Peyer's patch (tissue), 4 donors: ENCODE measurements at regions not wholly inside any gene's neighbourhood (a gene's known extent, or its start where the extent isn't known, plus 50 kb on each side); places are given as distances from the start of the nearest gene placed in this dataset.

Experiments used
- DNase-seq, 3 donors: peaks; one replicate each; pipeline ENCODE4 v3.0.0-alpha.2; 2017 to 2019
- H3K27ac ChIP-seq, 4 donors: fragments of 200-600 bp; sonication (generic); one replicate each; pipeline ENCODE4 v1.5.1; 2016 to 2019
- H3K27me3 ChIP-seq, 2 donors: fragments of 200-600 bp; sonication (generic); one replicate each; pipeline ENCODE4 v1.5.1; 2019
- H3K36me3 ChIP-seq, 3 donors: fragments of 200-600 bp; sonication (generic); one replicate each; pipeline ENCODE4 v1.5.1; 2016 to 2019
- H3K4me1 ChIP-seq, 4 donors: fragments of 200-600 bp; sonication (generic); one replicate each; pipeline ENCODE4 v1.5.1; 2016 to 2019
- H3K4me3 ChIP-seq, 4 donors: fragments of 200-600 bp; sonication (generic); 1 replicate in 3 of 4; 2 replicates in 1 of 4; pipeline ENCODE4 v1.5.1; 2016 to 2019; ENCODE audit warnings: mild to moderate bottlenecking in 1 of 4
- H3K9me3 ChIP-seq, 4 donors: fragments of 200-600 bp; sonication (generic); one replicate each; pipeline ENCODE4 v1.5.1; 2016 to 2019; ENCODE audit warnings: mild to moderate bottlenecking in 1 of 4
- POLR2A ChIP-seq, 2 donors: fragments of 450-650 bp; IDR thresholded peaks; one replicate each; pipeline ENCODE4 v1.5.1; 2017; ENCODE audit warnings: antibody characterized with exemption in 2 of 2, mild to moderate bottlenecking in 2 of 2, moderate library complexity in 2 of 2
- TF ChIP-seq, protein P1 (sequence below), 6 experiments: fragments of 450-650 bp in 4 of 6; fragments of 200-600 bp in 2 of 6; sonication (generic) in 1 of 6; IDR thresholded peaks; one replicate each; pipeline ENCODE4 v1.5.1; 2017 to 2019; ENCODE audit warnings: antibody characterized with exemption in 6 of 6, mild to moderate bottlenecking in 3 of 6, moderate library complexity in 1 of 6

DNA sequence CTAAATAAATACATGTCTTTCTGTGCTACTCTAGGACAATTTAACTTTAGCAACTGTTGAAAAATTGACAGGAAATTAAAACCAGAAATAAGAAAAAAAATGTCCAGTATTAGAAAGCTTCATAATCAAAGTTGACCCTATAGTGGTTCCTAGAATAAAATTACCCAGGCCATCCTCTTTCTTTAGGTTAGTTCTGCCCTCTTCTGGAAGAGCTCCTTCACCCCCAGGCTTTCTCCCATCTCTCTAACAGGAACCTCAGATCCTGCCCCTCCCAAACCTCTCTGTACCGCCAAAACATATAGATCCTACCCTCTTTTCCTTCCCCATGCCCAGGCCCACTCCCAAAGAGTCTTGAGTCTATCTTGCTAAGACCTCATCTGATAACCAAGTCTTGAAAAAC is 159.4 kb upstream of the CDK1 start:
- no peaks in the 10 kb centered on the region for H3K36me3 ChIP-seq
- H3K9me3 ChIP-seq, result no peaks in the 10 kb centered on the region
- no peak overlapping the region for H3K27ac ChIP-seq
- no peak for TF ChIP-seq POLR2A (IDR thresholded peaks at IDR 0.05)
- TF ChIP-seq, protein P1, sequence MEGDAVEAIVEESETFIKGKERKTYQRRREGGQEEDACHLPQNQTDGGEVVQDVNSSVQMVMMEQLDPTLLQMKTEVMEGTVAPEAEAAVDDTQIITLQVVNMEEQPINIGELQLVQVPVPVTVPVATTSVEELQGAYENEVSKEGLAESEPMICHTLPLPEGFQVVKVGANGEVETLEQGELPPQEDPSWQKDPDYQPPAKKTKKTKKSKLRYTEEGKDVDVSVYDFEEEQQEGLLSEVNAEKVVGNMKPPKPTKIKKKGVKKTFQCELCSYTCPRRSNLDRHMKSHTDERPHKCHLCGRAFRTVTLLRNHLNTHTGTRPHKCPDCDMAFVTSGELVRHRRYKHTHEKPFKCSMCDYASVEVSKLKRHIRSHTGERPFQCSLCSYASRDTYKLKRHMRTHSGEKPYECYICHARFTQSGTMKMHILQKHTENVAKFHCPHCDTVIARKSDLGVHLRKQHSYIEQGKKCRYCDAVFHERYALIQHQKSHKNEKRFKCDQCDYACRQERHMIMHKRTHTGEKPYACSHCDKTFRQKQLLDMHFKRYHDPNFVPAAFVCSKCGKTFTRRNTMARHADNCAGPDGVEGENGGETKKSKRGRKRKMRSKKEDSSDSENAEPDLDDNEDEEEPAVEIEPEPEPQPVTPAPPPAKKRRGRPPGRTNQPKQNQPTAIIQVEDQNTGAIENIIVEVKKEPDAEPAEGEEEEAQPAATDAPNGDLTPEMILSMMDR (IDR thresholded peaks at IDR 0.05), result no peak
- no peaks in the 10 kb centered on the region for H3K4me1 ChIP-seq
- H3K27me3 ChIP-seq, result no peaks in the 10 kb centered on the region
- H3K4me3 ChIP-seq, result no peak overlapping the region
- no peak for DNase-seq

- Histone ChIP-seq H3K27me3 (no peaks in the 10 kb centered on the region), H3K4me1 (no peaks in the 10 kb centered on the region), H3K27ac (no peak overlapping the region), H3K9me3 (no peaks in the 10 kb centered on the region), H3K4me3 (no peak overlapping the region), H3K36me3 (no peaks in the 10 kb centered on the region)
- no peak for DNase-seq
- TF ChIP-seq, protein P1 (IDR thresholded peaks at IDR 0.05), result no peak
- TF ChIP-seq POLR2A (IDR thresholded peaks at IDR 0.05), result no peak
These were observed 162.7 kb upstream of the CDK1 start for GRCh38 chr10:60615541-60615940.

- H3K4me3 ChIP-seq, result no peak overlapping the region
- no peak for TF ChIP-seq POLR2A (IDR thresholded peaks at IDR 0.05)
- TF ChIP-seq, protein P1 (IDR thresholded peaks at IDR 0.05), result no peak
- no peak overlapping the region for H3K27ac ChIP-seq
- H3K9me3 ChIP-seq, result no peaks in the 10 kb centered on the region
- no peak for DNase-seq
- H3K36me3 ChIP-seq, result no peaks in the 10 kb centered on the region
- H3K4me1 ChIP-seq, result no peaks in the 10 kb centered on the region
- no peaks in the 10 kb centered on the region for H3K27me3 ChIP-seq
These were observed 163.9 kb upstream of the CDK1 start for GRCh38 chr10:60614363-60614762.

- H3K27ac ChIP-seq, result no peak overlapping the region
- no peaks in the 10 kb centered on the region for H3K9me3 ChIP-seq
- H3K4me1 ChIP-seq, result no peaks in the 10 kb centered on the region
- no peaks in the 10 kb centered on the region for H3K27me3 ChIP-seq
- H3K4me3 ChIP-seq, result no peak overlapping the region
- no peaks in the 10 kb centered on the region for H3K36me3 ChIP-seq
- TF ChIP-seq POLR2A (IDR thresholded peaks at IDR 0.05), result no peak
- TF ChIP-seq, protein P1 (IDR thresholded peaks at IDR 0.05), result no peak
- no peak for DNase-seq
These were observed 164.8 kb upstream of the CDK1 start for GRCh38 chr10:60613434-60613833.

- Histone ChIP-seq H3K36me3 (no peaks in the 10 kb centered on the region), H3K27me3 (no peaks in the 10 kb centered on the region), H3K9me3 (no peaks in the 10 kb centered on the region), H3K27ac (no peak overlapping the region), H3K4me3 (no peak overlapping the region), H3K4me1 (no peaks in the 10 kb centered on the region)
- no peak for TF ChIP-seq POLR2A (IDR thresholded peaks at IDR 0.05)
- TF ChIP-seq, protein P1 (IDR thresholded peaks at IDR 0.05), result no peak
- no peak for DNase-seq
These were observed 167.0 kb upstream of the CDK1 start for GRCh38 chr10:60611291-60611747.

DNA sequence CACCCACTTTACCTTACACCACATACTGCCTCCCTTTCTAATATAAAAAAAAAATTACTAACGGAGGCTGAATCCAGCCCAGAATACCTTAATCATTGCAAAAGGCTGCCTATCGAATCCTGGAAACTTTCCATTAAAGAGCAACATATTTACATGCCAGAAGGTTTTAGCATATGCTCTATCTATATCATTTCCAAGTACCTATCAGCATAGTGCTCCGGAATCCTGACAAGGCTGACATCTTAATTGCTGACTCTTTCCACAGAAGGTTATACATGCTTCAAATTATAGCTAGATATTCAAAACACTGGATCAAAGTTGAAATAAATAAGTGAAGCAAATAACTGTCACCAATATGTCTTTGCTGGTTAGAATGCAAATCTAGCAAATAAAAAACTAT is 170.9 kb upstream of the CDK1 start:
- Histone ChIP-seq H3K4me3 (no peak overlapping the region), H3K36me3 (no peaks in the 10 kb centered on the region)
- TF ChIP-seq, protein P1 (IDR thresholded peaks at IDR 0.05), result no peak
- no peak for TF ChIP-seq POLR2A (IDR thresholded peaks at IDR 0.05)

More for the DNA sequence above, 170.9 kb upstream of the CDK1 start:
- no peak overlapping the region for H3K27ac ChIP-seq
- H3K4me1 ChIP-seq, result no peaks in the 10 kb centered on the region
- H3K9me3 ChIP-seq, result no peaks in the 10 kb centered on the region
- H3K27me3 ChIP-seq, result no peaks in the 10 kb centered on the region
- no peak for DNase-seq
